ENCODE measurements at regions not wholly inside any gene's neighbourhood (a gene's known extent, or its start where the extent isn't known, plus 50 kb on each side); places are given as distances from the start of the nearest gene placed in this dataset.

DNA sequence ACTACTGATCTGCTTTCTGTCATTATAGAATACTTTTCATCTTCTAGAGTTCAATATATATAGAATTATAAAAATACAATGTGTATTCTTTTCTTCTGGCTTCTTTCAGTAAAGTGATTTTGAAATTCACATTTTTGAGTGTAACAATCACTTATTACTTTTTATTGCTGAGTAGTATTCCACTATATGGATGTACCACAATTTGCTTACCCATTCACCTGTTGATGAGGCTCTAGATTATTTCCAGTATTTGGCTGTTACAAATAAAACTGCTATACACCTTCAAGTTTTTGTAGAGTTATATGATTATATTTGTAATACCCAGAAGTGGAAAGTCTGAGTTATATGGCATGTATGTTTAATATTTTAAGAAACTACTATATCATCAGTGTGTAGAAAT lies 159.4 kb downstream of the RWDD3 start:
- Histone ChIP-seq H3K9me3 (replicated peaks; ENCODE audit: control insufficient read depth, insufficient read depth, low read length) (no peaks in the 10 kb centered on the region), H3K79me2 (ENCODE audit: control insufficient read depth, insufficient read depth, low read length) (no peaks in the 10 kb centered on the region), H3K9ac (replicated peaks; ENCODE audit: extremely low read depth, insufficient read depth, low read length) (no peak overlapping the region), H3K4me3 (replicated peaks in 1 of 3; ENCODE audit: insufficient read depth in 1 of 3, low read depth in 1 of 3, low read length in 3 of 3) (no peak overlapping the region), H3K9me1 (replicated peaks; ENCODE audit: control insufficient read depth, extremely low read depth, insufficient read depth, low read length) (no peaks in the 10 kb centered on the region), H3K27me3 (ENCODE audit: control insufficient read depth in 2 of 2, insufficient read depth in 2 of 2, low read length in 2 of 2) (no peaks in the 10 kb centered on the region), H3K36me3 (ENCODE audit: control insufficient read depth in 2 of 2, extremely low read depth in 1 of 2, insufficient read depth in 2 of 2, low read length in 2 of 2) (no peaks in the 10 kb centered on the region), H3K27ac (ENCODE audit: insufficient read depth, low read depth, low read length) (no peak overlapping the region), H3K4me1 (ENCODE audit: control insufficient read depth, extremely low read depth, insufficient read depth, low read length) (no peaks in the 10 kb centered on the region), H2AFZ (ENCODE audit: low read depth, low read length) (no peak overlapping the region), H3K4me2 (ENCODE audit: insufficient read depth, low read length) (no peak overlapping the region), H4K20me1 (replicated peaks; ENCODE audit: control insufficient read depth, extremely low read depth, insufficient read depth, low read length) (no peaks in the 10 kb centered on the region)
- CTCF ChIA-PET = no interaction called here
- intact Hi-C loops (cut with micrococcal nuclease) = no loop called here
- TF ChIP-seq POLR2A (IDR thresholded peaks at IDR 0.05; ENCODE audit: low read depth, low read length) = no peak
- TF ChIP-seq FOS (IDR thresholded peaks at IDR 0.05; ENCODE audit: borderline replicate concordance, insufficient read depth, low read length) = no peak
- TF ChIP-seq, protein P1, sequence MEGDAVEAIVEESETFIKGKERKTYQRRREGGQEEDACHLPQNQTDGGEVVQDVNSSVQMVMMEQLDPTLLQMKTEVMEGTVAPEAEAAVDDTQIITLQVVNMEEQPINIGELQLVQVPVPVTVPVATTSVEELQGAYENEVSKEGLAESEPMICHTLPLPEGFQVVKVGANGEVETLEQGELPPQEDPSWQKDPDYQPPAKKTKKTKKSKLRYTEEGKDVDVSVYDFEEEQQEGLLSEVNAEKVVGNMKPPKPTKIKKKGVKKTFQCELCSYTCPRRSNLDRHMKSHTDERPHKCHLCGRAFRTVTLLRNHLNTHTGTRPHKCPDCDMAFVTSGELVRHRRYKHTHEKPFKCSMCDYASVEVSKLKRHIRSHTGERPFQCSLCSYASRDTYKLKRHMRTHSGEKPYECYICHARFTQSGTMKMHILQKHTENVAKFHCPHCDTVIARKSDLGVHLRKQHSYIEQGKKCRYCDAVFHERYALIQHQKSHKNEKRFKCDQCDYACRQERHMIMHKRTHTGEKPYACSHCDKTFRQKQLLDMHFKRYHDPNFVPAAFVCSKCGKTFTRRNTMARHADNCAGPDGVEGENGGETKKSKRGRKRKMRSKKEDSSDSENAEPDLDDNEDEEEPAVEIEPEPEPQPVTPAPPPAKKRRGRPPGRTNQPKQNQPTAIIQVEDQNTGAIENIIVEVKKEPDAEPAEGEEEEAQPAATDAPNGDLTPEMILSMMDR (IDR thresholded peaks at IDR 0.05; ENCODE audit: extremely low read depth in 1 of 2, insufficient read depth in 1 of 2, low read depth in 1 of 2, low read length in 2 of 2) = no peak
- no peak for TF ChIP-seq MYC (IDR thresholded peaks at IDR 0.05; ENCODE audit: low read depth, low read length)
- TF ChIP-seq EZH2 (IDR thresholded peaks at IDR 0.05; ENCODE audit: borderline replicate concordance, low read depth, low read length, severe bottlenecking) = no peak
- no peak for TF ChIP-seq GATA2 (IDR thresholded peaks at IDR 0.05; ENCODE audit: insufficient read depth, insufficient read length, low read depth, low read length)
- no peak for TF ChIP-seq JUN (IDR thresholded peaks at IDR 0.05; ENCODE audit: borderline replicate concordance, insufficient read depth, insufficient read length, low read depth)
- TF ChIP-seq, protein P2, sequence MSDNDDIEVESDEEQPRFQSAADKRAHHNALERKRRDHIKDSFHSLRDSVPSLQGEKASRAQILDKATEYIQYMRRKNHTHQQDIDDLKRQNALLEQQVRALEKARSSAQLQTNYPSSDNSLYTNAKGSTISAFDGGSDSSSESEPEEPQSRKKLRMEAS (IDR thresholded peaks at IDR 0.05; ENCODE audit: insufficient read depth, insufficient read length) = no peak
- no peak for TF ChIP-seq POLR2AphosphoS5 (IDR thresholded peaks at IDR 0.05; ENCODE audit: insufficient read depth, low read depth, low read length)
- dilution Hi-C loops (cut with MboI; ENCODE audit: extremely low pct_ligation_motif_present, low sequenced_read_pairs) = no loop called here
- no TSS peak for BruUV-seq (replicated peaks)
- no peak for DNase-seq (ENCODE audit: low read depth, low spot score)
- FAIRE-seq = no peak
- POLR2A ChIA-PET = no interaction called here

Measured in endothelial cell of umbilical vein (primary cell).